Upper lobe of left lung (tissue), 6 donors: ENCODE measurements at regions not wholly inside any gene's neighbourhood (a gene's known extent, or its start where the extent isn't known, plus 50 kb on each side); places are given as distances from the start of the nearest gene placed in this dataset.

ENCODE experiments used
- ATAC-seq, 2 donors: fragments of 200-7000 bp; cut with Tn5 transposase; one replicate each; pipeline ENCODE4 v1.9.1; 2022; ENCODE audit warnings: mild to moderate bottlenecking in 2 of 2, moderate library complexity in 2 of 2; ENCODE audit not compliant: low FRiP score in 2 of 2
- DNase-seq, 2 donors: peaks; one replicate each; pipeline ENCODE4 v3.0.0-alpha.2; 2019 to 2020
- H3K27ac ChIP-seq, 4 donors: fragments of 200-600 bp; sonication (generic); one replicate each; pipeline ENCODE4 v1.5.1; 2016 to 2019
- H3K27me3 ChIP-seq, 4 donors: fragments of 200-600 bp; sonication (generic); one replicate each; pipeline ENCODE4 v1.5.1; 2017 to 2019
- H3K36me3 ChIP-seq, 4 donors: fragments of 200-600 bp; sonication (generic); one replicate each; pipeline ENCODE4 v1.5.1; 2016 to 2019
- H3K4me1 ChIP-seq, 4 donors: fragments of 200-600 bp; sonication (generic); one replicate each; pipeline ENCODE4 v1.5.1; 2018 to 2019
- H3K4me3 ChIP-seq, 4 donors: fragments of 200-600 bp; sonication (generic); one replicate each; pipeline ENCODE4 v1.5.1; 2017 to 2019; ENCODE audit warnings: mild to moderate bottlenecking in 2 of 4, moderate library complexity in 1 of 4
- H3K9me3 ChIP-seq, 4 donors: fragments of 200-600 bp; sonication (generic); one replicate each; pipeline ENCODE4 v1.5.1; 2018 to 2019
- EP300 ChIP-seq, 4 donors: sonication (generic); formaldehyde crosslinking; IDR thresholded peaks; one replicate each; pipeline ENCODE4 v1.5.1; 2017; ENCODE audit warnings: antibody characterized with exemption in 4 of 4, control low read depth in 2 of 4
- POLR2A ChIP-seq, 4 donors: fragments of 450-650 bp; IDR thresholded peaks; one replicate each; pipeline ENCODE4 v1.5.1; 2016 to 2017; ENCODE audit warnings: antibody characterized with exemption in 4 of 4, mild to moderate bottlenecking in 2 of 4
- POLR2AphosphoS5 ChIP-seq, 2 donors: sonication (generic); formaldehyde crosslinking; IDR thresholded peaks; one replicate each; pipeline ENCODE4 v1.5.1; 2017; ENCODE audit warnings: antibody characterized with exemption in 2 of 2
- WGBS, 2 donors: methylation state at CpG; one replicate each; pipeline ENCODE4 v1.1.5; 2017 to 2018; 5-methylcytosine and 5-hydroxymethylcytosine counted together
- TF ChIP-seq, protein P1 (sequence below), 6 experiments: fragments of 450-650 bp in 4 of 6; fragments of 200-600 bp in 2 of 6; sonication (generic) in 2 of 6; IDR thresholded peaks; one replicate each; pipeline ENCODE4 v1.5.1; 2016 to 2019; ENCODE audit warnings: antibody characterized with exemption in 6 of 6
- donor health status: DM: no; HTN: no; CAD: no; lungs with moderate emphysema.
- donor health status: DM: no; HTN: yes; CAD: no; lungs with severe emphysema.

GRCh38 chrX:78213331-78213730 is 73.9 kb upstream of the TAF9B start:
- no peak for ATAC-seq
- peaks cover 0 to 9% (median 0%) of the 10 kb centered on the region in 4 donors for H3K9me3 ChIP-seq
- no peak for DNase-seq
- 32 to 53% methylated on average over 4 of the region's 4 CpGs for WGBS, 2 donors
- H3K4me3 ChIP-seq: no peak overlapping the region
- TF ChIP-seq EP300 (IDR thresholded peaks at IDR 0.05) (no peak), POLR2AphosphoS5 (IDR thresholded peaks at IDR 0.05) (no peak), POLR2A (IDR thresholded peaks at IDR 0.05) (no peak)
- TF ChIP-seq, protein P1, sequence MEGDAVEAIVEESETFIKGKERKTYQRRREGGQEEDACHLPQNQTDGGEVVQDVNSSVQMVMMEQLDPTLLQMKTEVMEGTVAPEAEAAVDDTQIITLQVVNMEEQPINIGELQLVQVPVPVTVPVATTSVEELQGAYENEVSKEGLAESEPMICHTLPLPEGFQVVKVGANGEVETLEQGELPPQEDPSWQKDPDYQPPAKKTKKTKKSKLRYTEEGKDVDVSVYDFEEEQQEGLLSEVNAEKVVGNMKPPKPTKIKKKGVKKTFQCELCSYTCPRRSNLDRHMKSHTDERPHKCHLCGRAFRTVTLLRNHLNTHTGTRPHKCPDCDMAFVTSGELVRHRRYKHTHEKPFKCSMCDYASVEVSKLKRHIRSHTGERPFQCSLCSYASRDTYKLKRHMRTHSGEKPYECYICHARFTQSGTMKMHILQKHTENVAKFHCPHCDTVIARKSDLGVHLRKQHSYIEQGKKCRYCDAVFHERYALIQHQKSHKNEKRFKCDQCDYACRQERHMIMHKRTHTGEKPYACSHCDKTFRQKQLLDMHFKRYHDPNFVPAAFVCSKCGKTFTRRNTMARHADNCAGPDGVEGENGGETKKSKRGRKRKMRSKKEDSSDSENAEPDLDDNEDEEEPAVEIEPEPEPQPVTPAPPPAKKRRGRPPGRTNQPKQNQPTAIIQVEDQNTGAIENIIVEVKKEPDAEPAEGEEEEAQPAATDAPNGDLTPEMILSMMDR (IDR thresholded peaks at IDR 0.05): no peak
- H3K36me3 ChIP-seq: no peaks in the 10 kb centered on the region
- no peaks in the 10 kb centered on the region for H3K4me1 ChIP-seq
- H3K27ac ChIP-seq: no peak overlapping the region
- H3K27me3 ChIP-seq: no peaks in the 10 kb centered on the region

DNA sequence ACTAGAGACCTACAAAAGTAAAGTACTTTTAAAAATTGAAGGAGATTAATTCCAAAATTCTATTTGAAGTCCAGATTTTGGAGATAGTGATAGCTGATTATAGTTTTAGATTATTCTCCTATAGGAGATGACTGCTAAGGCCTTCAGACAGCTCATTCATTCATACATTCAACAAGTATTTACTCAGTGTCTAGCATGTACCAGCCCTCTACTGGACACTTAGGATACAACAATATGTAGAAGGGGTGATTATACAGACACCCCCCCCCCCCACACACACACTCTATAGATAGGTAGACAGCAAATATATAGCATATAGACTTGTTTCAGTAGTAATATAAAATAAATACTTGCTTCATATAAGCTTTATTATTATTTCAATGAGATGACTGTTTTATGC is 60.4 kb upstream of the TAF9B start:
- no peak for TF ChIP-seq POLR2A (IDR thresholded peaks at IDR 0.05)
- TF ChIP-seq, protein P1 (IDR thresholded peaks at IDR 0.05): peak in 1 of 6 experiments; percentile 11
- no peaks in the 10 kb centered on the region for H3K9me3 ChIP-seq
- H3K36me3 ChIP-seq: no peaks in the 10 kb centered on the region
- ATAC-seq (no peak), DNase-seq (no peak)
- no peak overlapping the region for H3K27ac ChIP-seq
- no peaks in the 10 kb centered on the region for H3K4me1 ChIP-seq
- no peaks in the 10 kb centered on the region for H3K27me3 ChIP-seq
- H3K4me3 ChIP-seq: no peak overlapping the region
